Osteoblast (primary cell): ENCODE measurements at regions not wholly inside any gene's neighbourhood (a gene's known extent, or its start where the extent isn't known, plus 50 kb on each side); places are given as distances from the start of the nearest gene placed in this dataset.

Source experiments
- DNase-seq: peaks from one replicate; pipeline ENCODE4 v3.0.0; 2011; ENCODE audit warnings: low spot score, mixed read lengths; ENCODE audit not compliant: insufficient read length; ENCODE audit errors: missing footprints
- H2AFZ ChIP-seq: 2 replicates; pipeline ENCODE4 v1.6.0; 2011; ENCODE audit warnings: mild to moderate bottlenecking, low read length
- H3K27ac ChIP-seq: 2 replicates; pipeline ENCODE4 v1.5.1; 2011; ENCODE audit warnings: mild to moderate bottlenecking, low read depth, low read length, moderate library complexity
- H3K27me3 ChIP-seq: 2 replicates; pipeline ENCODE4 v1.6.0; 2012; ENCODE audit warnings: mild to moderate bottlenecking, control low read depth, inconsistent platforms, low read length, moderate library complexity; ENCODE audit not compliant: insufficient read depth
- H3K36me3 ChIP-seq: 2 replicates; pipeline ENCODE4 v1.5.1; 2011; ENCODE audit warnings: mild to moderate bottlenecking, low read length, control low read depth, moderate library complexity; ENCODE audit not compliant: insufficient read depth
- H3K4me1 ChIP-seq: 2 replicates; pipeline ENCODE4 v1.5.1; 2011; ENCODE audit warnings: mild to moderate bottlenecking, low read length, control low read depth, moderate library complexity; ENCODE audit not compliant: insufficient read depth
- H3K4me2 ChIP-seq: 2 replicates; pipeline ENCODE4 v1.6.0; 2011; ENCODE audit warnings: mild to moderate bottlenecking, low read length; ENCODE audit not compliant: insufficient read depth
- H3K4me3 ChIP-seq: fragments of 200-600 bp; sonication (generic); 3 replicates; pipeline ENCODE4 v1.5.1; 2012; ENCODE audit warnings: mild to moderate bottlenecking, low read length, inconsistent platforms; ENCODE audit not compliant: insufficient read depth
- H3K79me2 ChIP-seq: 2 replicates; pipeline ENCODE4 v1.6.0; 2012; ENCODE audit warnings: mild to moderate bottlenecking, low read length, control low read depth, inconsistent platforms; ENCODE audit not compliant: insufficient read depth
- H3K9me3 ChIP-seq: 2 replicates; pipeline ENCODE4 v1.5.1; 2011; ENCODE audit warnings: low read depth, low read length, control low read depth
- H4K20me1 ChIP-seq: 2 replicates; pipeline ENCODE4 v1.6.0; 2012; ENCODE audit warnings: mild to moderate bottlenecking, low read length, control low read depth; ENCODE audit not compliant: insufficient read depth
- TF ChIP-seq, protein P1 (sequence below): IDR thresholded peaks from 2 replicates; pipeline ENCODE4 v1.5.1; 2011; ENCODE audit warnings: mild to moderate bottlenecking, low read depth, low read length, moderate library complexity; ENCODE audit errors: extremely low read depth

DNA sequence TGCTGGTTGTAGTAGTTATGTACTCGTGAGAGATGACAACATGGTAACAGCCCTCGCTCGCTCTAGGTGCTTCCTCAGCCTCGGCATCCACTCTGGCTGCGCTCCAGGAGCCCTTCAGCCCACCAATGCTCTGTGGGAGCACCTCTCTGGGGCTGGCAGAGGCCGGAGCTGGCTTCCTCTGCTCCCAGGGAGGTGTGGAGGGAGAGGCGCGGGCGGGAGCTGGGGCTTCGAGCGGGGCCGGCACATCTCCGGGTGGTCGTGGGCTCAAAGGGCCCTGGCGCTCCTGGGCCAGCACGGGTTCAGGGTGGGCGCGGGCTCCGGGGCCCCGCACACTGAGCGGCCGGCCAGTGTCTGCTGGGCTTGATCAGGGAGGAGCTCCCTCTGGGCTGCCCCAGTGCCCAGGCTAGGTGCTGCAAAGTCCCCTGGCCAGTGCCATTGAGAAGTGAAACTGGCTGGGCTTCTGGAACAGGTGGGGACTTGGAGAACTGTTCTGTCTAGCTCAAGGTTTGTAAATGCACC is 1012.1 kb downstream of the CNTNAP5 start:
- DNase-seq, result no peak
- Histone ChIP-seq H2AFZ (no peak overlapping the region), H3K27me3 (no peaks in the 10 kb centered on the region), H4K20me1 (no peaks in the 10 kb centered on the region), H3K4me3 (no peak overlapping the region), H3K4me1 (no peaks in the 10 kb centered on the region), H3K9me3 (no peaks in the 10 kb centered on the region), H3K79me2 (no peaks in the 10 kb centered on the region), H3K27ac (no peak overlapping the region), H3K36me3 (no peaks in the 10 kb centered on the region), H3K4me2 (no peak overlapping the region)
- TF ChIP-seq, protein P1, sequence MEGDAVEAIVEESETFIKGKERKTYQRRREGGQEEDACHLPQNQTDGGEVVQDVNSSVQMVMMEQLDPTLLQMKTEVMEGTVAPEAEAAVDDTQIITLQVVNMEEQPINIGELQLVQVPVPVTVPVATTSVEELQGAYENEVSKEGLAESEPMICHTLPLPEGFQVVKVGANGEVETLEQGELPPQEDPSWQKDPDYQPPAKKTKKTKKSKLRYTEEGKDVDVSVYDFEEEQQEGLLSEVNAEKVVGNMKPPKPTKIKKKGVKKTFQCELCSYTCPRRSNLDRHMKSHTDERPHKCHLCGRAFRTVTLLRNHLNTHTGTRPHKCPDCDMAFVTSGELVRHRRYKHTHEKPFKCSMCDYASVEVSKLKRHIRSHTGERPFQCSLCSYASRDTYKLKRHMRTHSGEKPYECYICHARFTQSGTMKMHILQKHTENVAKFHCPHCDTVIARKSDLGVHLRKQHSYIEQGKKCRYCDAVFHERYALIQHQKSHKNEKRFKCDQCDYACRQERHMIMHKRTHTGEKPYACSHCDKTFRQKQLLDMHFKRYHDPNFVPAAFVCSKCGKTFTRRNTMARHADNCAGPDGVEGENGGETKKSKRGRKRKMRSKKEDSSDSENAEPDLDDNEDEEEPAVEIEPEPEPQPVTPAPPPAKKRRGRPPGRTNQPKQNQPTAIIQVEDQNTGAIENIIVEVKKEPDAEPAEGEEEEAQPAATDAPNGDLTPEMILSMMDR, result no peak

DNA sequence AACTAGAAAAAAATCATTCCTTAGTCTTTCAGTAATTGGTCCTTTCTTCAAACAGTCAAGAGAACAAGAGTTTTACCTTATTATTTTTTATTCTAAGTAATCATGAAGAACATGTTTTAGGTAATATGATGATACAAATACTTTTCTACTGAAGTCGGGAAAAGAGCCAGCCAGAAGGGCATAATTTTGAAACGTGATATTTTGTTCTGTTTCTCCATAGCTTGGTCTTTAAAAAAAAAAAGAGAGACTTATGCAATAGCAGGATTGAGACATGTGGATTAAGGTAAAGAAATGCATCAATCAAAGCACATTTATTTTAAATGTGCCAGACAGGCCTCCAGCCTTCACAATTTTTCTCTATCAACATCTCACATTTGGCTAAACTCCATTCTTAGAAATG is 1016.8 kb downstream of the CNTNAP5 start:
- H3K4me2 ChIP-seq, result no peak overlapping the region
- TF ChIP-seq, protein P1, result no peak
- no peak overlapping the region for H2AFZ ChIP-seq
- no peaks in the 10 kb centered on the region for H3K9me3 ChIP-seq
- no peaks in the 10 kb centered on the region for H3K79me2 ChIP-seq
- no peaks in the 10 kb centered on the region for H3K27me3 ChIP-seq
- H3K27ac ChIP-seq, result no peak overlapping the region
- H3K4me1 ChIP-seq, result no peaks in the 10 kb centered on the region
- no peaks in the 10 kb centered on the region for H3K36me3 ChIP-seq
- H4K20me1 ChIP-seq, result no peaks in the 10 kb centered on the region
- no peak overlapping the region for H3K4me3 ChIP-seq
- DNase-seq, result no peak

DNA sequence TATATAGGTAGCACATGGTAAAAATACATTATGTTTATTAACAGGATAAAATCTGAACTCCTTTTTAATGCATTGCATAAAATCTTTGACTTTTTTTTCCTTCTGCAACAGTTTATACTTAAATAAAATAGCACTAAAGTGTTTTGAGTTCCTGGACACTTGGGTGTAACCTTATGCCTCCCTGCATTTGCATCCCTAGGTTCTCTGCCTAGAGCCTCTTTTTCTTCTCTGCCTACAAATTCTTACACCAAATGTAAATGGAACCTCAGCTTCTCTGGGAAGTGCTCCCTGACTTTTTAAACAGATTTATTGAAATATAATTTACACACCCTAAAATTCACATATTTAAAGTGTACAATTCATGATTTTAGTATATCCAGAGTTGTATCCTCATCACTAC is 1017.6 kb downstream of the CNTNAP5 start:
- no peak overlapping the region for H3K4me3 ChIP-seq
- H3K79me2 ChIP-seq, result no peaks in the 10 kb centered on the region
- no peaks in the 10 kb centered on the region for H3K27me3 ChIP-seq
- no peaks in the 10 kb centered on the region for H3K9me3 ChIP-seq
- H4K20me1 ChIP-seq, result no peaks in the 10 kb centered on the region
- H3K4me2 ChIP-seq, result no peak overlapping the region
- H3K4me1 ChIP-seq, result no peaks in the 10 kb centered on the region
- no peak overlapping the region for H3K27ac ChIP-seq
- DNase-seq, result no peak
- H2AFZ ChIP-seq, result no peak overlapping the region
- no peaks in the 10 kb centered on the region for H3K36me3 ChIP-seq
- TF ChIP-seq, protein P1, result no peak

DNA sequence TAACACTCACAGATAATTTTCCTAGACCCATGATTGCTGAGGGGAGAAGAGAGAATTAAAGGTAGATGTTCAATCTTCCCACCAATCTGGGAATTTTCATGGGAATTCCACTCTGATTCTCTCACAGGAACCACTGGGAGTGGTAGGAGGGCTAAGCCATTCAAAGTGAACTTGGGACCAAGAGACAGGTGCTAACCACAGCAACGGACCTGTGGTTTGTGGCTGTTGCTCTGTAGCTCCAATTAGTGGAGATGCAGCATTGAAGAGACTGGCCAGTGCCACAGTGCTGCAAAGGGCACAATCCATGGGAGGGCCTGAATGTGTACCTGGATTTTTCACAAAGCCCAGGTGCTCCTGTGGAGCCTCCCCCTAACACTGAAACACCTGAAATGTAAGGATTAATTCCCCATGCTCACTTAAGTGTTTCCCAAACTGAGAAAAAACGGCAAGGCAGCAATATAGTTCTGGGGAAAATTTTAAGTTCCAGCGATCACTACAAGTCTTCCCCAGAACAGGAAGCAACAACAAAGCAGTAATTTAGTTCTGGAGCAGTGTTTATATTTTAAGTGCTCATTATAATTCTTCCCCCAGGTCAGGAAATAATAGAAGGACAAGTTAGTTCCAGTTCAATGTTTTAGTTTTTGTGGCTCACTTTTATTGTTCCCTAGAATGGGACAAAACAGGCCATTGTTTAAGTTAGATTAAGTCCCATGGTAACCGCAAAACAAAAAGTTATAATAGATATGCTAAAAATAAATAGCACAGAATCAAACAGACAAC is 1045.8 kb downstream of the CNTNAP5 start:
- H3K4me3 ChIP-seq, result no peak overlapping the region
- H2AFZ ChIP-seq, result no peak overlapping the region
- H3K27me3 ChIP-seq, result no peaks in the 10 kb centered on the region
- no peaks in the 10 kb centered on the region for H3K36me3 ChIP-seq
- DNase-seq, result no peak
- H3K79me2 ChIP-seq, result no peaks in the 10 kb centered on the region
- H3K4me1 ChIP-seq, result no peaks in the 10 kb centered on the region
- H3K27ac ChIP-seq, result no peak overlapping the region
- H3K9me3 ChIP-seq, result no peaks in the 10 kb centered on the region
- no peaks in the 10 kb centered on the region for H4K20me1 ChIP-seq
- H3K4me2 ChIP-seq, result no peak overlapping the region
- TF ChIP-seq, protein P1, result no peak
